ENCODE measurements at regions not wholly inside any gene's neighbourhood (a gene's known extent, or its start where the extent isn't known, plus 50 kb on each side); places are given as distances from the start of the nearest gene placed in this dataset.

DNA sequence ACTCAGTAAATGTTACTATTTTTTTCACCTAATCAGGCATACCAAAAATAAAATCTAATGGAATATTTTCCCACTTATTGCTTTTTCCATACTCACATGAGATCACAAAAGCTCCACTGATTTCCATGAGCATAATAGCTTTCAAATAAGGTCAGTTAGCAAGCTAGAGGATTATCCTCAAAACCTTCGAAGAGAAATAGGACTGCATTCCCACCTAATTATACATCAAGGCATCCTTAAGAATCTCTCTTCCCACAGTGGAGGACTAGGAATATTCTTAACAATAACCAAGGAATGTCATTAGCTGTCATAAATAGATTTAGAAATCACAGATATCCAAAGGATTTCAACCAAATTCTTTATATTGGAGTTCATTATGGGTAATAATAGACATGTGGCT is 127.9 kb upstream of the STT3B start:
- no peak for DNase-seq

DNA sequence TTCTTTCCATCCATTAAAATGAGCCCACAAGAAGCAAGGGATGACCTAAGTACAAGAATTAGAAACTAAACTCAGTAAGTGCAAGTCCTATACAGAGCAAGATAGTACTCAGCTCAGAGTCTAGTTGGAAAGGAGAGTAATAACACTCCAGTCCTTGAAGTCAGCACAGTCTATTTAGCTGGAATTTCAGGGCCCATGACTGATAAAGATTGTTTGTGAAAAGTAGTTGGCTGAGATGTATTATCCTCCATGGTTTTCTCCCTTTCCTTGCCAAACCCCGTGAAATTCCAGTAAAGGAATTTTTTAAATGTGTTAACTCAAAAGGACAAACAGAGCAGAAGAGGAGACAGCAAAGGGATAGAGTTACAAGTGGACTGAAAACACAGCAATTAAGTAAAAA is 127.2 kb upstream of the STT3B start:
- no peak for DNase-seq

DNA sequence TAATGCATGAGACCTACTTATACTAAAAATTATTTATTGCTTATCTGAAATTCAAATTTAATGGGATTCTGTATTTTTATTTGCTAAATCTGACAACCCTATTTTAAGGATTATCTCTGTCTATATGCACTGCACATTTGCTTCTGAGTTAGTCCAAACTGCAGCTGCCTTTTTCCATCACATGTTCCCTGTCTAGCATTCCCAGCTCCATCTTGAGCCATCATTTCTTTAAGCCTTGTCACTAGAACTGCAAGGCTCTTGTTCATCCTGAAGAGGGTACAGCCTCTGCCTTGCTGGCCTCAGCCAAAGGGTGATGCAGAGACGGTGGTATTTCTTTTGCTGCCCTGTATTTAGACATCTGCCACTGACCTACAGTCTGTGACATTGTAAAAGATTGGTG is 125.8 kb upstream of the STT3B start:
- no peak for DNase-seq

DNA sequence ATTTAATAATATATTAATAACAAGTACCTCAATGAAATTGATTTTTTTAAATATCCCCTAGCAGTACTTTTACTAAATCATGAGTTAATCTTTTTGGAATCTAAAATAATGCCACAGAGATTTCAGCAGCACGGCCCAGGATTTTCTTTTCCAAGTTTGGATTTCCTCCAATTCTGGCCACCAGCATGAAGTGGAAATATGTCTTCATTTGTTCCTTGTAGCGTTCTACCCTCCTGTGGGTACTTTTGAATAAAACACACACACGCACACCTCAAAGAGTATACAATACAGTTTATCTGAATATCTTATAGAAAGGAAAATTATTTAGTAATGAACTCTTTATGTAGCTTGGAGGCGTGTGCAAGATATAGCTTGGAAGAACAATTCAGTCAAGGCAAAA is 125.1 kb upstream of the STT3B start:
- no peak for DNase-seq

DNA sequence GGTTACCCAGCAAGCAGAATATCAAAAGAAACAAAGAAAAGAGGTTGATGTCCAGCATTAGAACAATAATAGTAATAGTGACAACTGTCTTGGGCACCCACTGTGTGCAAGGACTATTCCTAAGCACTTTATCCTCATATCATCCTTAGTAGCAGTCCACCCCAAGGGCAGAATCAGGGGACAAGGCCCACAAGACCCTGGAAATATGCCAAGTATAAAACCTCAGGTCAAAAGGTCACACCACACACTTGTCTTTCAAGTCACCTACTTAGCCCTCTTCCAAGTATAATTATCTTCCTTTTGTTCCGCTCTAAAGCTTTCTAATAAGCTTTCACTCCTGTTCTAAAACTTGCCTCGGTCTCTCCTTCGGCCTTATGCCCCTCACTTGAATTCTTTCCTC is 124.0 kb upstream of the STT3B start:
- DNase-seq: no peak

DNA sequence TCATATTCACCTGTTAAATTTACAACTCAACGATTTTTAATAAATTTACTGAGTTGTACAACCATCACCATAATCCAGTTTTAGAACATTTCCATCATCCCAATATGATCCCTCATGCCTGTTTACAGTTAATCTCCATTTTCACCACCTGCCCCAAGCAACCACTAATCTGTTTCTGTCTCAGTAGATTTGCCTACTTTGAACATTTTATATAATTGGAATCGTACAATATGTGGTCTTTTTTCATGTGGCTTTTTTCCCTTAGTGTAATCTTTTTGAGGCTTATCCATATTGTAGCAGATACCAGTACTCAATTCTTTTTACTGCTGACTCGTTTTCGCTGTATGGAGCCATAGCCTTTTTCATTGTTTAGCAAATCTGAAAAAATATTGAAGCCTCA is 123.3 kb upstream of the STT3B start:
- no peak for DNase-seq

DNA sequence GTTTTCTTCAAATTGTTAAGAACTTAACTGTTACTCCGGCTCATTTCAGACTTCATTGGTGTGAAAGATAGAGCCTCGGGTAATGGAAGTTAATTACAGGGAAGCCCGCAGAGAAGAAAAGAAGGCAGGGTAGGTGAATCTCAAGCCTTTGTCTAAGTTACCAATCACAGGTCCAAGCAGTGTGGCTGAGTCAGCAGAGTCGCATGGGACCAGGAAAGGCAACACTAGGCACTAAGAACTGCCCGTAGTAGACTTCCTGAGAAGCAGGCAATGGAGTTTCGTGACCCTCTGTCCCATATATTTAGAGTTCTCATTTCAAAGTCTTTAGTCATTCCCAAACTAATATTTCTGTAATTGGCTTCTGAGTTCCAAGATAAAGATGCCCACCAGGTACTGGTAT is 122.9 kb upstream of the STT3B start:
- no peak for DNase-seq

DNA sequence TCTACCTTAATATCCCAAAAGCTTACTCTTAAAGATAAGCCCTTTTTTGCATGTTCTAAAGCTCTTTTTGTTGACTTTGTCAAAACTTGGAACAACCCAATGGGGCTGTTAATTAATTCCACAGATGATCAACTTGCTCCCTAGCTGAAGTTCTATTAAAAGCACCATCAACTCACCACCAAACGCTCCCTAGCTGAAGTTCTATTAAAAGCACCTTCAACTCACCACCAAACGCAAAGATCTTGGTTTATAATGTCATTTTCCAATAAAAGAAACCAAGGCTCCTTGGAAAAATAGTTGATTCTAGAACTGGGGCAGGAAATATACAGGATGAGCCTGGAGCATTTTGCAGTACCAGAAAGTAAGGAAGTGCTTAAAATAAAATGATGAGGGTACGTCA is 122.3 kb upstream of the STT3B start:
- no peak for DNase-seq

DNA sequence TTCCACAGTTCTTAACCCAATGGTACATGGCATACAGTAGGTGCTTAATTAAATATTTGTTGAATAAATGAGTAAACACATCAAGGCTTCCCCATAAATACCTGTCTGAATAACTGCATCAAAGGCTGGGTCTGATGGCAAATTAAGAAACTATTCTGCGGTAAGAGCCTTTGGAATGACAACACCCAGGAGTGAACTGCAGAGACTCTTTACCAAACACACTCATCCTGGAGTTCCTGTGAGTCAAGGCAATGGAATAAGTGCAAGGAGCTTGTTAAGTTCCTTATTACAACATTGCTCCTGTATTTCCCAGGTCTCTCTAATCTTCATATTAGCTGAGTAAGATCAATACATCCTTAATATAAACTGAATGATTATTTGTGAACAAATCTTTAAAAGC is 119.9 kb upstream of the STT3B start:
- DNase-seq: no peak

DNA sequence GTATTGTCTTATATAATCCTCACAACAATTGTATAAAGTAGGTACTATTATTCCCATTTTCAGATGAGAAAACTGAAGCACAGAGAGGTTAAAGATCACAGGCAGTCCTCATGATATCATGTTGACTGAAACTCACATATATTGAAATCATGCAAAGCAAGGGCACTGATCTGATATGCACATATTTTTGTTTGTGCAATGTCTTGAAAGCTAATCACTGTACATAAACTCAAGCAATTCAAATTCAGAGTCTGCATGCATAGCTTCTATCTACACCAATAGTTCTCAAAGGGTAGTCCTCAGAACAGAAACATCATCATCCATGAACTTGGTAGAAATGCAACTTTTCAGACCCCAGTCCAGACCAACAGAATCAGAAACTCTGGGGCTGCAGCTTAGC is 119.2 kb upstream of the STT3B start:
- DNase-seq: no peak

DNA sequence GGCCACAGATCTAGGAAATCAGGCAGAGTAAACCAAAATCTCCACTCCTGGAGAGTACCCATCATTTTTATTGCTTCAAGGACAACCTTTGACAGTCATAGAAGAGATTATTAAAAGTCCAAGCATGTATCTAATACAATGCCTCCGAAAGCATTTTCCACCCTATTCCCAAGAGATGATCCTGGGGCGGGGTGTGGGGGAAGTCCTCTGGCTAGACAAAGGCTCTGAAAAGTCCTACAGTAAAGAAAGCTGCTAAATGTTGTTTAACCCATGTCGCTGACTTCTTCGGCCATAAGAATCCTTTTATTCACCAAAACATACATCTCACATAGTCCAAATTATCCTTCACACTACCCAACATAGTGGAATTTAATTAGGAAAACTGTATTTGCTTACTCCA is 115.7 kb upstream of the STT3B start:
- DNase-seq: no peak

DNA sequence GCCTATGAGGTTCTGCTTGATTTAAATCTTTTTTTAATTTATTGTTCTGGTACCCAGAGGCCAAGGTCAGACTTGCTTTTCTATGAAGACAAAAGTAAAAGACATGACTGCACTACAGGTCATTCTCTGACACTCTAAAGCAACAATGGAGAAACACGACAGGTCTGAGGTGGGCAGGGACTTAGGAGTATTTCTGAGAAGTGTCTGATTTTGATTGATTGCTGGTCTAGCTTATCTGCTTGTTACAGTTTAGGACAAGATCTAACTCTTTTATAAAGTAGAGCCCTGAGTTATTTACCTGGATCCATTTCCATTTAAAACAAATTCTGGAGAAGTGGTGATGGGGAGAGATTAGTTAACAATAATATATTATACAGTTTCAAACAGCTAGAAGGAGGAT is 115.2 kb upstream of the STT3B start:
- DNase-seq: no peak

DNA sequence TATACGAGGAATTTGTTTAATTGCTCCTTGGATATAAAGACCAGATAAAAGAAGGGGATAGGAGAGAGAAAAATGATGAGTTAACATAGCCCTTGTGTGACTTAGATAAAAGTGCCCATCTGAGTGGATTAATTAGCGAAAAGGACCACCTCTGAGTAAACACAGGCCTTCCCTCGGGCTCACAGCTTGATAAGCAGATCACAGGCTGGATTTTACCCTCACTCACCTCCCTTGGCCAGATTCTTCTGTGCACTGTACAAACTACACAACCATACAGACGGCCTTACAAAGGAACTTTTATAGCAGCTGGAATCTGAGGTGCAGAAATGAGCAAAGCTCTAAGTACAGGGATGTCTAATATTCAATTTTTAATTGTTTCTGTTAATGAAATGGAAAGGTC is 112.4 kb upstream of the STT3B start:
- no peak for DNase-seq

DNA sequence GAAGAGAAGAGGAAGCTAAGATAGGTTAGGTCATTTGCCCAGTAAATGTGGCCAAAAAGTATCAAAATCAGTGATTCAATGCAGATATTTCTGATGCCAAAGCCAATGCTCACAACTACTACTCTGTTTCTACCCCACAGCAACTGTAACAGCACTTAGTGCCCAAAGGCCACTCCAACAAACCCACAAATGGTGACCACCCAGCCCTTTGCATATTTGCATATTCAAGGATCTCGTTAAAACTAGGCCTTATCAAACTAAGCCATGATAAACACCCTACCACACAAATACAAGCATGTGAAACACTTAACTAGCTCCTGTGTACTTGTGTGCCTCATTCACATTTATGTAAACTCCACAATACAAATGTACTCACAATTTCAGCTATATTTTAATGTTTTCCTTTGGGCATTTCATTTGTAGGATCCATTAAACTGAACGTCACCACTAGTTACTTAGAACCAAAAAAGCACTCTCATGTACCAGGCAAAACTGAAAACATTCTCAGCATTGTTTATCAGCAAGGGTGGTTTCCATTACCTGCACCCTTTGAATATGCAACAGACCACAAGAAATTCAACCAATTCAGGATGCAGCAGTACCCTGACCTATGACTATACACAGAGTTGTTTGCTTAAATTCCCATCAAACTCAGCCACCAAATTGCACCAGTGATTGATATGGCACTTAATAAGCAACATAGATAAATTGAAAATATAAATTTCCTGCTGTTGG is 111.2 kb upstream of the STT3B start:
- DNase-seq: no peak

DNA sequence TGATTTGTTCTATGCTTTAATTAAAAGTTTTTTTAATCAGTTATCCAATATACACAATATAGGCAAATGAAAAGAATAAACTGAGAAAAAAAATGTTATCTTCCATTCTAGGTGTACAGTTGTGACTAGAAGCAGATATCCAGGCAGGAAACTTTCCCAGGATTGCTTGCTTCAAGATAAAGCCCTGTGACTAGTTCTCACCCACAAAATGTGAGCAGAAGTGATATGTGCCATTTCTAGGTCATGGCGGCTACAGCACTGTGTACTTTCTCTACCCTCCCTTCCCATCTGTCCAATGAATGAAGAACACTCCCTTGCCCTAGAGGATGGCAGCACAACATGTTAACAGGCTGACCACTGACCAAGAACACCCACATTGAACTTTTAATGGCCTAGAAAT is 110.5 kb upstream of the STT3B start:
- no peak for DNase-seq

DNA sequence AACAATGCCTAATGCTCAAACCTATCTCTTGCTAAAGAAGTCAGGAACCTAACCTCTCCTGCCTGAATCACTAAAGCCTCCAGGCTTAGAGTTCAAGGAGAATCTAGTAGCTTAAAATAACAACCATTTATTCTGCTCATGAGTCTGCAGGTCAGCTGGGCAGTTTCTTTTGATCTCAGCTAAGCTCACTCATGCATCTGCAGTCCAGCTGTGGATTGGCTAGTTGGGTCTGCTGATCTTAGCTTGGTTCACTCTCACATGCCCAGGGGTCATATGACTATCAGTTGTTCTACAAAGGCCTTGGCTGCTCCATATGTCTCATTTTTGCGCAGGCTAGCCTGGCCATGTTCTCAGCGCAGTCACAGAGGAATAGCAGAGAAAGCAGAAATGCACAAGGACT is 109.2 kb upstream of the STT3B start:
- DNase-seq: no peak

DNA sequence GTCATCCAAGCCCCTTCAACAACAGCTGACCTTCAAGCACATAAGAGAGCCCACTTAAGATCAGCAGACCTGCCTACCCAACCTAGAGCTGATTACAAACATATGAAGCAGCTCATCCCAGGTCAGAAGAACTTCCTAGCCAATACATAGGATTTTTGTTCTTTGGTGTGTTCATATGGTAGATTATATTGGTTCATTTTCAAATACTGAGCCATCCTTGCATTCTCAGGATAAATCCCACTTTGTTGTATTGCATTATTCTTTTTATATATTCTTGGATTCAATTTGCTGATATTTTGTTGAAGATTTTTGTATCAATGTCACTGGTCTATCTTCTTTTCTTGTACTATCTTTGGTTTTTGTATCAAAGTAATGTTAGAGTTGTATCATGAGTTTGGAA is 107.3 kb upstream of the STT3B start:
- DNase-seq: no peak

DNA sequence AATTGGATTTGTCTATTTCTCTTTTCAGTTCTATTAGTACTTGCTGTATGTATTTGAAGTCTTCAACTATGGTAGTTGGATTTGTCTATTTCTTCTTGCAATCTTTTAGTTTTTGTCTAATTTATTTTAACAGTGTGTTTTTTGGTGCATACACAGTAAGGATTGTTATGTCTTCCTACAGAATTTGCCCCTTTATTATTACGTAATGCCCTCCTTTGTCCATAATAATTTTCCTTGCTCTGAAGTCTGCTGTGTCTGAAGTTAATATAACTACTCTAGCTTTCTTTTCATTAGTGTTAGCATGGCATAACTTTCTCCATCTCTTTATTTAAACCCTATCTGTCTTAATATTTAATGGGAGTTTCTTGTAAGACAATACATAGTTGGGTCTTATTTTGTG is 105.1 kb upstream of the STT3B start:
- DNase-seq: no peak

DNA sequence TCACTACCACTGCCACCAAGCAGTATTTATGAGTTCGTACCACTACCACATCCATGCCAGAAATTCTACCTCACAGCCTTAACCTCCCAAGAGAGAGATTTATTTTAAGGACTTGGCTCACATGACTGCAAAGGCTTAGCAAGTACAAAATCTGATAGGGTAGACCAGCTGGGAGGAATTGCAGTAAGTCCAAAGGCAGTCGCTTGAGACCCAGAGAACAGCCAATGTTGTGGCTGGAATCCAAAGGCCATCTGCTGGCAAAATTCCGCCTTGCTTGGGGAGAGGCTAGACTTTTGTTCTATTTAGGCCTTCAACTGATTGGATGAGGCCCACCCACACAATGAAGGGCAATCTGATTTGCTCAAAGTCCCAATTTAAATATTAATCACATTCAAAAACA is 101.4 kb upstream of the STT3B start:
- DNase-seq: no peak

DNA sequence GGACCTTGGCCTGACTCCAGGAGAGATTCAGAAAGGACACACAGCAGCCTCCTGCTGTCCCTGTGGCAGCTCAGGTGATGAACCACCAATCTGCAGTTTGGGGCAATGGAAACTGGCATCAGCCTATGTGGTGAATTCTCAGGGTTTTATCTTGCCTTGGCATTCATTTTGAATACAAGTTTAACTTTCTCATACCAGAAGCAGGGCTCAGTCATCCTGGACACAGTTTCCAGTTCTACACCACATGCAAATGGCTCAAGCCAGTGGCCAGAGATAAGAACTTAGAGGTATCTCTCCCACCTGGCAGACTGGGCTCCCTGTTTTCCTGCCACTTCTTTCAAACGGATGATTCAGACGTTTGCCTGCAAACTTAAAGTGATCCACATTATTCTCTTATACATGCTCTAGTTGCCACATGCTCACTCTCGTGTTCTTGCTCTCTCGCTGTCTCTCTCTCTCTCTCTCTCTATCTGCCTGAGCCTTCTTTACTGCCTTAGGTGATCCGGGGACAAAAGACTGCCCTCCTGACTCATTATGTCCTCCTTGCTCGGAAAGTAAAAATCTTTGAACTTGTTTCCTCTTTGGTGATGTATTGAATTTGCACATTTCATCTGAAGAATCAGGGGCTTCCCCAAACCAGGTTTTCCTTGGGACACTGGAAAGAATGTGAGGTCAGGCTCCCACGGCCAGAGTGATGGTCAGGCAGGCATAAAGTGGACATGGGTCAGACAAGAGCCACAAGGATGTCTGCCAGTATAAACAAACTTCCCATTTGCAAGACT is 99.6 kb upstream of the STT3B start:
- DNase-seq: no peak

DNA sequence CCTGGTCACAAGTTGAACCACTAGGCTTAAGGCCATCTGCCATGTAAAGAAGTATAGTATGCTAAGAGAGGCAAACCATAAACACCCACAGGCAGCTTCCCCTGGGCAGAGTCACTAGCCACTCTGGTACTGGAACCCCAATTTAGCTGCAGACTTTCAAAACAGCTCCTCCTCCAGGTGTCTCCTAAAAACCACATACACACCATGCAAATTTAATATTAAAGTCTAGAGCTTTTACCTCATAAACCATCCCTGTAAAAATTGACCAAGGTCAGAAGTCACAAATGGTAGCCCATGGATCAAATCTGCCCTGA is 99.1 kb upstream of the STT3B start:
- no peak for DNase-seq

DNA sequence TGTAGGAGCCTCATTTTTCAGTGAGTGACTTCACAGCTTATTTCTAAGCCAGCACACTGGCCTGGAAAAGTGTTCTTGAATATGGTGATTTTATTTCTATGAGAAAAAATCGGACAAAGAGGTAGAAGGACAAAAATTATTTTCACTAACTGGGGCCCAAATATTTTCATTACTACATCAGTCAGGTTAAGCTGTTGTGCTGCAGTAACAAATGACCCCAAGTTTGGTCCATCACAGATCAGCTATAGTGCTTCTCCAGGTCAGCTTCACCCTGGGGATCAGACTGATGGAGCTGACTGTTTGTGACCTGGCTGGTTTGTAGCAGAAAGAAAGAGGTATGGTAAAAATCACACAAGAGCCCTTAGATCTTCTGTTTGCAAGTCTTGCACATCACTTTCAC is 97.9 kb upstream of the STT3B start:
- DNase-seq: no peak

DNA sequence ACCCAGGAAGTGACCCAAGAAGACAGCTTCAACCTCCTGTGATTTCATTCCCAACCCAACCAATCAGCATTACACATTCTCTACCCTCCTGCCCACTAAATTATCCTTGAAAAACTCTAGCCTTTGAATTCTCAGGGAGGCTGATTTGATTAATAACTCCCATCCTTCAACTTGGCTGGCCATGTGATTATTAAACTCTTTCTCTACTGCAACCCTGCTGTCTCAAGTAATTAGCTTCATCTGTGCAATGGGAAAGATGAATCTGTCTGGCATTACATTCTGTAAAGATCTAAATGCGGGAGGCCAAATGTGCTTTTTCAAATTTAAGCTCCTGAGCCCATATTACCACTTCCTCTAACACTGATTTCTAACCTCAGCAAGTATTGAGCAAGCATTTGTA is 95.9 kb upstream of the STT3B start:
- no peak for DNase-seq

DNA sequence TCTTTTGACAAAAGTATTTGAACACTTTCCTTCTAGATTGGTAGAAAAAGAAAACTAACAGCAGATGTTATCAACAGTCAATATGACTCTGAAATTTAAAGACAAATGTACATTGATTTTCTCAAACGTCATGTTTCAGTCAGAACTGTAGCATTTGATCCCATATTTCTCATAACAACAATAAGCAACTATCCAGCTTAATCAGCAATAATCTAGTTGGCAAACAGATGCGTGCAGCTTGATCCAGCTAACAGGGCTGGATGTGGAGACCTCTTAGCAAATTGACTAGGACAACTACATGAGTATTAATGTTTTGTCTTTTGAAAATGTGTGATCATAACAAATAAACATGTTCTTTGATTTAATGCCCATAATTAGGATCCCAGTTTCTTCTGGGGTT is 94.0 kb upstream of the STT3B start:
- DNase-seq: no peak

Measured in NCI-H510A (cell line).